Glutamatergic neuron (in vitro differentiated cells): ENCODE measurements at regions not wholly inside any gene's neighbourhood (a gene's known extent, or its start where the extent isn't known, plus 50 kb on each side); places are given as distances from the start of the nearest gene placed in this dataset.

ENCODE experiments used
- DNase-seq: peaks from one replicate; pipeline ENCODE4 v3.0.0; 2022
- H3K27ac Mint-ChIP-seq: one replicate; pipeline ENCODE4 v1.8.0; 2020; ENCODE audit warnings: mild to moderate bottlenecking, mixed read lengths, inconsistent platforms; ENCODE audit not compliant: unreplicated experiment
- H3K27me3 Mint-ChIP-seq: one replicate; pipeline ENCODE4 v1.8.0; 2020; ENCODE audit warnings: mild to moderate bottlenecking, moderate library complexity, mixed read lengths, inconsistent platforms; ENCODE audit not compliant: unreplicated experiment
- H3K36me3 Mint-ChIP-seq: one replicate; pipeline ENCODE4 v1.8.0; 2020; ENCODE audit warnings: mild to moderate bottlenecking, mixed read lengths, inconsistent platforms; ENCODE audit not compliant: unreplicated experiment
- H3K4me1 Mint-ChIP-seq: one replicate; pipeline ENCODE4 v1.8.0; 2020; ENCODE audit warnings: mild to moderate bottlenecking, low read depth, mixed read lengths, inconsistent platforms; ENCODE audit not compliant: unreplicated experiment
- H3K4me3 Mint-ChIP-seq: one replicate; pipeline ENCODE4 v1.8.0; 2020; ENCODE audit warnings: mild to moderate bottlenecking, mixed read lengths, inconsistent platforms; ENCODE audit not compliant: unreplicated experiment
- H3K9me3 Mint-ChIP-seq: one replicate; pipeline ENCODE4 v1.8.0; 2020; ENCODE audit warnings: mild to moderate bottlenecking, moderate library complexity, mixed read lengths, inconsistent platforms; ENCODE audit not compliant: unreplicated experiment
- CTCF ChIP-seq: fragments of 200-600 bp; sonication (generic); IDR thresholded peaks from one replicate; pipeline ENCODE4 v1.5.0; 2021; ENCODE audit not compliant: partially characterized antibody, unreplicated experiment

GRCh38 chr9:1373445-1373844, 323.3 kb downstream of the DMRT2 start:
- Mint-ChIP-seq H3K4me3 (no peak overlapping the region), H3K9me3 (no peaks in the 10 kb centered on the region), H3K36me3 (no peaks in the 10 kb centered on the region), H3K27ac (no peak overlapping the region), H3K27me3 (no peaks in the 10 kb centered on the region), H3K4me1 (no peaks in the 10 kb centered on the region)
- DNase-seq, result no peak
- TF ChIP-seq CTCF, result no peak

- H3K27ac Mint-ChIP-seq, result no peak overlapping the region
- no peaks in the 10 kb centered on the region for H3K27me3 Mint-ChIP-seq
- no peak for DNase-seq
- H3K36me3 Mint-ChIP-seq, result no peaks in the 10 kb centered on the region
- TF ChIP-seq CTCF, result no peak
- no peaks in the 10 kb centered on the region for H3K4me1 Mint-ChIP-seq
- H3K9me3 Mint-ChIP-seq, result no peaks in the 10 kb centered on the region
- H3K4me3 Mint-ChIP-seq, result no peak overlapping the region
Measured at GRCh38 chr9:1383899-1384455, 333.8 kb downstream of the DMRT2 start.

GRCh38 chr9:1384816-1385215, 334.7 kb downstream of the DMRT2 start:
- H3K27me3 Mint-ChIP-seq, result no peaks in the 10 kb centered on the region
- TF ChIP-seq CTCF, result no peak
- no peak for DNase-seq
- H3K27ac Mint-ChIP-seq, result no peak overlapping the region
- no peak overlapping the region for H3K4me3 Mint-ChIP-seq
- H3K9me3 Mint-ChIP-seq, result no peaks in the 10 kb centered on the region
- no peaks in the 10 kb centered on the region for H3K36me3 Mint-ChIP-seq
- no peaks in the 10 kb centered on the region for H3K4me1 Mint-ChIP-seq

- Mint-ChIP-seq H3K27ac (no peak overlapping the region), H3K36me3 (no peaks in the 10 kb centered on the region), H3K27me3 (no peaks in the 10 kb centered on the region), H3K9me3 (no peaks in the 10 kb centered on the region), H3K4me1 (no peaks in the 10 kb centered on the region), H3K4me3 (no peak overlapping the region)
- TF ChIP-seq CTCF, result no peak
- DNase-seq, result no peak
Measured at GRCh38 chr9:1386420-1386819, 336.3 kb downstream of the DMRT2 start.

- Mint-ChIP-seq H3K9me3 (no peaks in the 10 kb centered on the region), H3K4me1 (no peaks in the 10 kb centered on the region), H3K27ac (no peak overlapping the region), H3K36me3 (no peaks in the 10 kb centered on the region), H3K27me3 (no peaks in the 10 kb centered on the region), H3K4me3 (no peak overlapping the region)
- no peak for DNase-seq
- TF ChIP-seq CTCF, result no peak
Measured at GRCh38 chr9:1388216-1388615, 338.1 kb downstream of the DMRT2 start.
